Hepatocyte (in vitro differentiated cells): ENCODE measurements at regions not wholly inside any gene's neighbourhood (a gene's known extent, or its start where the extent isn't known, plus 50 kb on each side); places are given as distances from the start of the nearest gene placed in this dataset.

Experiments
- DNase-seq: peaks from one replicate; pipeline ENCODE4 v3.0.0-alpha.2; 2016; ENCODE audit warnings: low spot score
- H2AFZ ChIP-seq: fragments of 200-600 bp; sonication (generic); 2 replicates; pipeline ENCODE4 v1.6.0; 2016; ENCODE audit warnings: antibody characterized with exemption, mild to moderate bottlenecking
- H3K27ac ChIP-seq: fragments of 200-600 bp; sonication (generic); 2 replicates; pipeline ENCODE4 v1.5.1; 2016; ENCODE audit warnings: mild to moderate bottlenecking
- H3K27me3 ChIP-seq: fragments of 200-600 bp; sonication (generic); 2 replicates; pipeline ENCODE4 v1.6.1; 2016
- H3K36me3 ChIP-seq: fragments of 200-600 bp; sonication (generic); replicated peaks from 2 replicates; pipeline ENCODE4 v1.5.1; 2016; ENCODE audit warnings: low read depth; ENCODE audit not compliant: insufficient read depth
- H3K4me1 ChIP-seq: fragments of 200-600 bp; sonication (generic); 2 replicates; pipeline ENCODE4 v1.5.1; 2016; ENCODE audit warnings: mild to moderate bottlenecking, moderate library complexity; ENCODE audit not compliant: insufficient read depth
- H3K4me2 ChIP-seq: fragments of 200-600 bp; sonication (generic); 2 replicates; pipeline ENCODE4 v1.6.0; 2016
- H3K4me3 ChIP-seq: fragments of 200-600 bp; sonication (generic); 2 replicates; pipeline ENCODE4 v1.5.1; 2016; ENCODE audit warnings: mild to moderate bottlenecking
- H3K79me2 ChIP-seq: fragments of 200-600 bp; sonication (generic); 2 replicates; pipeline ENCODE4 v1.6.0; 2017; ENCODE audit warnings: mild to moderate bottlenecking
- H3K9me2 ChIP-seq: fragments of 200-600 bp; sonication (generic); replicated peaks from 2 replicates; pipeline ENCODE4 v1.6.0; 2017; ENCODE audit warnings: mild to moderate bottlenecking; ENCODE audit not compliant: insufficient read depth
- H3K9me3 ChIP-seq: fragments of 200-600 bp; sonication (generic); 2 replicates; pipeline ENCODE4 v1.5.1; 2016; ENCODE audit warnings: low read depth, mild to moderate bottlenecking
- H4K20me1 ChIP-seq: fragments of 200-600 bp; sonication (generic); 2 replicates; pipeline ENCODE4 v1.6.0; 2016; ENCODE audit warnings: mild to moderate bottlenecking; ENCODE audit not compliant: insufficient read depth, poor library complexity, severe bottlenecking
- EZH2 ChIP-seq: fragments of 200-600 bp; sonication (generic); IDR thresholded peaks from 2 replicates; pipeline ENCODE4 v1.6.1; 2016; ENCODE audit warnings: antibody characterized with exemption, mild to moderate bottlenecking, borderline replicate concordance
- EZH2phosphoT487 ChIP-seq: fragments of 200-600 bp; sonication (generic); IDR thresholded peaks from one replicate; pipeline ENCODE4 v1.6.1; 2018; ENCODE audit warnings: antibody characterized with exemption, mild to moderate bottlenecking, low read depth, moderate library complexity; ENCODE audit not compliant: unreplicated experiment, severe bottlenecking
- WGBS: methylation state at CpG from one replicate; pipeline ENCODE4 v1.1.6; 2016; ENCODE audit warnings: low lambda C conversion rate; ENCODE audit errors: missing lambda C conversion rate; 5-methylcytosine and 5-hydroxymethylcytosine counted together
- TF ChIP-seq, protein P1 (sequence below): fragments of 200-600 bp; sonication (generic); IDR thresholded peaks from 2 replicates; pipeline ENCODE4 v1.5.1; 2016; ENCODE audit warnings: antibody characterized with exemption, mild to moderate bottlenecking; ENCODE audit not compliant: poor library complexity

DNA sequence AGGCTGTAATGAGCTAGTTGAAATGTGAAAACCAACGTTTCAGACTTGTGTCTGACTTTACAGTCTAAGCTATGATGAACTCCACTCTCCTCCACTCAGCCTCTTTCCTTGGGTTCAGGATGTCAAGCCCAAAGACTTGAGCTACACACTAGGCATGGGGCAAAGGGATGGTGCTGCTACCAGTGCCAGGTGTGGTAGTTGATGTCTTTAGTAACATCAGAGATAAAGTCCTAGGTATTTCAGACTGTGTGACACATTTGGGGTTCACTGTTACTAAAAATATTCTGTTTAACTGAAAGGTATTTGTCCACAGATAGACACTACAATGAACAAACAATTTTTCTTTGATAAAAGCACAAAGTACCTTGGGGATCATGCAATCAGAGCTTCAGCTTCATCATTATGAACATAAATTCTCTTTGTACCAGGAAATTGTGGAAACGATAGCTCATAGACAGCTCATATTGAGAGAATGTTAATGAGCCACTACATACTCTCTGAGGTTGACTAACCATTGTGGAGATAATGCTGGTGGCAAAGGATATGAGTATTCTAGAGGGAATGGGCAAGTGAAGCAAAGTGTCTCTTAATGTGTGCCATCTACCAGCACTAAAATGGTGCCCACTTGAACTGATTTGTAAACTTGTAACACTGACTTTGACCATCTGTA lies 253.7 kb upstream of the THUMPD2 start:
- Histone ChIP-seq H3K9me2 (no peaks in the 10 kb centered on the region), H3K4me1 (no peaks in the 10 kb centered on the region), H3K4me2 (no peak overlapping the region), H2AFZ (no peak overlapping the region), H3K27me3 (no peaks in the 10 kb centered on the region), H3K27ac (no peak overlapping the region), H3K79me2 (no peaks in the 10 kb centered on the region), H3K4me3 (no peak overlapping the region), H4K20me1 (no peaks in the 10 kb centered on the region), H3K36me3 (no peaks in the 10 kb centered on the region), H3K9me3 (no peaks in the 10 kb centered on the region)
- WGBS = 80% methylated on average over 2 of the region's 2 CpGs
- no peak for DNase-seq
- no peak for TF ChIP-seq EZH2
- TF ChIP-seq, protein P1, sequence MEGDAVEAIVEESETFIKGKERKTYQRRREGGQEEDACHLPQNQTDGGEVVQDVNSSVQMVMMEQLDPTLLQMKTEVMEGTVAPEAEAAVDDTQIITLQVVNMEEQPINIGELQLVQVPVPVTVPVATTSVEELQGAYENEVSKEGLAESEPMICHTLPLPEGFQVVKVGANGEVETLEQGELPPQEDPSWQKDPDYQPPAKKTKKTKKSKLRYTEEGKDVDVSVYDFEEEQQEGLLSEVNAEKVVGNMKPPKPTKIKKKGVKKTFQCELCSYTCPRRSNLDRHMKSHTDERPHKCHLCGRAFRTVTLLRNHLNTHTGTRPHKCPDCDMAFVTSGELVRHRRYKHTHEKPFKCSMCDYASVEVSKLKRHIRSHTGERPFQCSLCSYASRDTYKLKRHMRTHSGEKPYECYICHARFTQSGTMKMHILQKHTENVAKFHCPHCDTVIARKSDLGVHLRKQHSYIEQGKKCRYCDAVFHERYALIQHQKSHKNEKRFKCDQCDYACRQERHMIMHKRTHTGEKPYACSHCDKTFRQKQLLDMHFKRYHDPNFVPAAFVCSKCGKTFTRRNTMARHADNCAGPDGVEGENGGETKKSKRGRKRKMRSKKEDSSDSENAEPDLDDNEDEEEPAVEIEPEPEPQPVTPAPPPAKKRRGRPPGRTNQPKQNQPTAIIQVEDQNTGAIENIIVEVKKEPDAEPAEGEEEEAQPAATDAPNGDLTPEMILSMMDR = no peak
- no peak for TF ChIP-seq EZH2phosphoT487

GRCh38 chr2:40030456-40030975 lies 251.5 kb upstream of the THUMPD2 start:
- Histone ChIP-seq H4K20me1 (no peaks in the 10 kb centered on the region), H3K79me2 (no peaks in the 10 kb centered on the region), H3K4me3 (no peak overlapping the region), H3K36me3 (no peaks in the 10 kb centered on the region), H3K9me3 (no peaks in the 10 kb centered on the region), H3K9me2 (no peaks in the 10 kb centered on the region), H2AFZ (no peak overlapping the region), H3K27me3 (no peaks in the 10 kb centered on the region), H3K4me2 (no peak overlapping the region), H3K4me1 (no peaks in the 10 kb centered on the region), H3K27ac (no peak overlapping the region)
- 93% methylated on average over 2 of the region's 2 CpGs for WGBS
- no peak for DNase-seq
- TF ChIP-seq, protein P1 = no peak

DNA sequence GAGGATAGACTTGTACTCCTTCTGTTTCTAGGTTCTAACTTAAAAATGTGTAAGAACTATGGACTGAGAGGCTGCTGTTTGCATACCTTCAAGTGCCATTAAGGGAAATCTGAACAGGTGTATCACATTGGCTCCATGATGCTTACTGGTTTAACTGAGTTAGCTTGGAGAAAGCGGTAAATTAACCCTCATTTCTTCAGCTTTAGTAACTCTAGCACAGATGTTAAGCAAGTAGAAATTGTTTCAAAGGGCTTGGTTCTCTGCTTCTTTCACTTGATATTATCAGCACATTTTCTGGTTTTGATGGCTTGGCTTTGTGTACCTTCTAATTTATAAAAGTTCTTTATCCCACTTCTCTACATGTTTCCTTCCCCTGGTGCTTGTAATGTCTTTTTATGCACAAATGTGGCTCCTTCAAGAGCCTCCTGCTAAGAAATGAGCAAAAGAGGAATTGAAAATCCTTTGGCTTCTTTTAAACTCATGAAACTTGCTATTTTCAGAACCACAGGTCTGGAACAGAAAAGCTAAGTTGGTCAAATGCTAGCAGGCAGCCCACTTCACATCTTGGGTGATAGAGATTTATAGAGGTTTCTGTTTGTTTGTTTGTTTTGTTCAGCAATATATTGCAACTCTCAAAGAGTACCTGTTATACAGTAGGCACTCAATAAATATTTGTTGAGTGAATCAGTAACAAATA lies 249.9 kb upstream of the THUMPD2 start:
- no peaks in the 10 kb centered on the region for H3K9me3 ChIP-seq
- WGBS = 97% methylated on average over 1 of the region's 1 CpG
- H3K4me3 ChIP-seq = no peak overlapping the region
- H4K20me1 ChIP-seq = no peaks in the 10 kb centered on the region
- H3K79me2 ChIP-seq = no peaks in the 10 kb centered on the region
- H3K27me3 ChIP-seq = no peaks in the 10 kb centered on the region
- no peak overlapping the region for H3K27ac ChIP-seq
- H3K36me3 ChIP-seq = no peaks in the 10 kb centered on the region
- no peaks in the 10 kb centered on the region for H3K4me1 ChIP-seq
- no peaks in the 10 kb centered on the region for H3K9me2 ChIP-seq
- H3K4me2 ChIP-seq = no peak overlapping the region
- no peak for DNase-seq
- TF ChIP-seq, protein P1 = no peak
- TF ChIP-seq EZH2phosphoT487 = no peak
- TF ChIP-seq EZH2 = no peak
- H2AFZ ChIP-seq = no peak overlapping the region
